ENCODE measurements at regions not wholly inside any gene's neighbourhood (a gene's known extent, or its start where the extent isn't known, plus 50 kb on each side); places are given as distances from the start of the nearest gene placed in this dataset.
"Not testable (repeated sequence)": the region's sequence is repeated elsewhere in the genome, so short reads cannot be mapped to it uniquely, and the experiment has no call there.

DNA sequence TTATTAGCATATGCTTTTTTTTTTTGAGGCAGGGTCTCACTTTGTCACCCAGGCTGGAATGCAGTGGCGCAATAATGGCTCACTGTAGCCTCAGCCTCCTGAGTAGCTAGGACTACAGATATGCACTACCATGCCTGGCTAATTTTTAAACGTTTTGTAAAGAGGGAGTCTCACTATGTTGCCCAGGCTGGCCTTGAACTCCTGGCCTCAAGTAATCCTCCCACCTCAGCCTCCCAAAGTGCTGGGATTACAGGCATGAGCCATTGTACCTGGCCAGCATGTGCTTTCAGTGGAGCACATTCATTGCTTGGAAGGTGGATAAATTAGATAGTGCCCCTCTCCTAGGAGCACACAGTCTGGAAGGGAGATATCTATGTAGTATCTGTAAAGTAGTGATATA is 243.7 kb upstream of the PLPP4 start:
- TF ChIP-seq, protein P1, sequence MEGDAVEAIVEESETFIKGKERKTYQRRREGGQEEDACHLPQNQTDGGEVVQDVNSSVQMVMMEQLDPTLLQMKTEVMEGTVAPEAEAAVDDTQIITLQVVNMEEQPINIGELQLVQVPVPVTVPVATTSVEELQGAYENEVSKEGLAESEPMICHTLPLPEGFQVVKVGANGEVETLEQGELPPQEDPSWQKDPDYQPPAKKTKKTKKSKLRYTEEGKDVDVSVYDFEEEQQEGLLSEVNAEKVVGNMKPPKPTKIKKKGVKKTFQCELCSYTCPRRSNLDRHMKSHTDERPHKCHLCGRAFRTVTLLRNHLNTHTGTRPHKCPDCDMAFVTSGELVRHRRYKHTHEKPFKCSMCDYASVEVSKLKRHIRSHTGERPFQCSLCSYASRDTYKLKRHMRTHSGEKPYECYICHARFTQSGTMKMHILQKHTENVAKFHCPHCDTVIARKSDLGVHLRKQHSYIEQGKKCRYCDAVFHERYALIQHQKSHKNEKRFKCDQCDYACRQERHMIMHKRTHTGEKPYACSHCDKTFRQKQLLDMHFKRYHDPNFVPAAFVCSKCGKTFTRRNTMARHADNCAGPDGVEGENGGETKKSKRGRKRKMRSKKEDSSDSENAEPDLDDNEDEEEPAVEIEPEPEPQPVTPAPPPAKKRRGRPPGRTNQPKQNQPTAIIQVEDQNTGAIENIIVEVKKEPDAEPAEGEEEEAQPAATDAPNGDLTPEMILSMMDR (IDR thresholded peaks at IDR 0.05): not testable (repeated sequence)
- TF ChIP-seq POLR2A (IDR thresholded peaks at IDR 0.05): not testable (repeated sequence)

All from right lobe of liver (tissue), 4 donors.